Left lung (tissue), 4 donors: ENCODE measurements at regions not wholly inside any gene's neighbourhood (a gene's known extent, or its start where the extent isn't known, plus 50 kb on each side); places are given as distances from the start of the nearest gene placed in this dataset.

Experiments
- ATAC-seq: fragments of 200-7000 bp; cut with Tn5 transposase; one replicate; pipeline ENCODE4 v1.9.1; 2020; ENCODE audit warnings: moderate library complexity
- DNase-seq, 4 donors: peaks; one replicate each; pipeline ENCODE4 v3.0.0-alpha.2; 2013 to 2020
- H3K27ac ChIP-seq, 2 donors: fragments of 200-600 bp; sonication (generic) in 1 of 2; one replicate each; pipeline versions ENCODE4 v1.5.0 to v1.8.0; 2020 to 2021
- H3K27me3 ChIP-seq, 2 donors: fragments of 200-600 bp; sonication (generic) in 1 of 2; one replicate each; pipeline versions ENCODE4 v1.5.0 to v1.8.0; 2020 to 2021
- H3K36me3 ChIP-seq, 2 donors: fragments of 200-600 bp; sonication (generic) in 1 of 2; one replicate each; pipeline versions ENCODE4 v1.5.0 to v1.8.0; 2020 to 2021
- H3K4me1 ChIP-seq, 2 donors: fragments of 200-600 bp; one replicate each; pipeline ENCODE4 v1.8.0; 2021
- H3K4me3 ChIP-seq, 2 donors: fragments of 200-600 bp; sonication (generic) in 1 of 2; one replicate each; pipeline versions ENCODE4 v1.5.0 to v1.8.0; 2020 to 2021; ENCODE audit warnings: mild to moderate bottlenecking in 1 of 2
- H3K9me3 ChIP-seq, 2 donors: fragments of 200-600 bp; sonication (generic) in 1 of 2; one replicate each; pipeline versions ENCODE4 v1.5.0 to v1.8.0; 2020 to 2021
- CTCF ChIP-seq, 2 donors: fragments of 200-600 bp; sonication (generic) in 1 of 2; IDR thresholded peaks; one replicate each; pipeline versions ENCODE4 v1.5.0 to v1.8.0; 2021; ENCODE audit warnings: antibody characterized with exemption in 2 of 2
- intact Hi-C, 2 donors: fragments of 100-400 bp; cut with DNase I; formaldehyde crosslinking; loops; one replicate each; pipeline versions ENCODE4 v1.11.2 to v1.14.2; 2022
- donor health status: DM: no; HTN: yes; CAD: no.
- donor health status: DM: no; HTN: no; CAD: no.

DNA sequence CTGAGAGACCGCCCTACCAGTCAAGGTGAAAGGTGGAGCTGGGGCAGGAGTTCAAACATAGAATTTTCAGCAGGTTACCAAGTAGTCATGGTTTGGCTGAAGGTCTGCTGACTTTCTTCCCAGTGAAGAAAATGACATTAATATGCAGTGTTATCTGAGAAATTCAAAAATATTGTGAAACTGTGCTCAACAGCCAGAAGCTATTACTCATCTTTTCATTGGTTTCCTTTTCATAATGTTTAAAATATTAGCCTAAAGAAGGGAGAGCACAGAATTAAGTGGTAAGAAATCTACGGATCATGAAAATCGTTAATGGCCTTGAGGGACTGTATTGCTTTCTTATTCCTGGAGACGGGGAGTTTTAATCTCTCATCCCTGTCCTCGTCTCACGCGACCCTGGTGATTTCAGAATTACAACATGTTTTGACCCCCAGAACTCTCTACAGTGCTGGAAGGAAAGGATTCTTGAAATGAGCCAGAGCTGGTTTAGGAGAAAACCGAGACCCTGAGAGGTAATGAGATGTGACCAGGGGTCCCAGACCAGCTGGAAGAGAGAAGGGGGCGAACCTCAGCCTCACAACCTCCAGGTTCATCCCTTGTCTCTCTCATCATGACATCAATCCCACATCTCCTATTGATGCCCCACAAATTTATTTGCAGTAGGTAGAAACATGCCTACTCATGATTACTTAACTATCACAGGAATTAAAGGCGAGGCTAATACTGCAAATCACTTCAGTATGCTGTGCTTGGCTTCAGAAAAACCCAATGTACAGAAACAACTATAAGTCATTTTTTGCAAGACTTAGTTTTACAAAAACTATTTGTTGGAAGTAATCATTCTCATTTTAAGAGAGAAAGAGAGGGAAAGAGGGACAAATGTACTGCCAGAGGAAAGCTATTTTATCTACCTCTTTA, 209.5 kb downstream of the FNDC1 start:
- intact Hi-C loops: no loop called here
- Histone ChIP-seq H3K36me3 (no peaks in the 10 kb centered on the region), H3K27me3 (no peaks in the 10 kb centered on the region), H3K4me3 (no peak overlapping the region), H3K27ac (no peak overlapping the region), H3K9me3 (no peaks in the 10 kb centered on the region), H3K4me1 (peaks cover 0 to 2% of the 10 kb centered on the region in 2 donors)
- ATAC-seq (peak; percentile 12), DNase-seq (no peak)
- no peak for TF ChIP-seq CTCF (IDR thresholded peaks at IDR 0.05)

GRCh38 chr6:159376516-159377158, 207.4 kb downstream of the FNDC1 start:
- DNase-seq: peak in 3 of 4 donors; percentile 9 to 66 (median 23)

DNA sequence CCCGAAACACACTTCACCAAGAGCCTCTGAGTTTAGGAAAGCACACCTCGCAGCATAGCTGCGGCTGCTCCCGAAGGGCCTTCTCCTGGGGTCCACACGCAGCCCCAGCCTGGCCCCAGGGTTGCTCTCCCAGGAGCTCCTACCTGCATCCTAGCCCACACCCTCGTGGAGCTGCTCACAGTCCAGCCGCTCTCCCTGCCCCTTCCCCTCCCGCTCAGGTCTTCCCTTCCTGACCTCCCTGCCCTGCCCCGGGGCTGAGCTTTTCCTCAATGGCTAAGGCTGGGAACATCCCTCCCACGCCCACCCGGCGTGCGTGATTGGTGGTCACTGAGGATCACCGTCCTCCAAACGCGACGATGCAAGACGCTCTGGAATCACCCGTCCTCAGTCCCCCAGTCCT, 205.8 kb downstream of the FNDC1 start:
- intact Hi-C loops: no loop called here
- Histone ChIP-seq H3K4me3 (no peak overlapping the region), H3K9me3 (peaks cover 0 to 5% of the 10 kb centered on the region in 2 donors), H3K4me1 (peaks cover 0 to 2% of the 10 kb centered on the region in 2 donors), H3K36me3 (no peaks in the 10 kb centered on the region), H3K27ac (no peak overlapping the region), H3K27me3 (no peaks in the 10 kb centered on the region)
- TF ChIP-seq CTCF (IDR thresholded peaks at IDR 0.05): no peak
- DNase-seq: peak in 1 of 4 donors; percentile 73
- no peak for ATAC-seq

More at GRCh38 chr6:159376516-159377158, 207.4 kb downstream of the FNDC1 start:
- Histone ChIP-seq H3K27ac (peak overlapping the region in 1 of 2 donors; percentile 34), H3K9me3 (no peaks in the 10 kb centered on the region), H3K36me3 (no peaks in the 10 kb centered on the region), H3K4me1 (peaks cover 0 to 2% of the 10 kb centered on the region in 2 donors), H3K4me3 (no peak overlapping the region), H3K27me3 (no peaks in the 10 kb centered on the region)
- peak; percentile 43 for ATAC-seq
- no peak for TF ChIP-seq CTCF (IDR thresholded peaks at IDR 0.05)
- intact Hi-C loops: no loop called here

- H3K4me1 ChIP-seq: peaks cover 0 to 2% of the 10 kb centered on the region in 2 donors
- no peak for TF ChIP-seq CTCF (IDR thresholded peaks at IDR 0.05)
- no peak overlapping the region for H3K27ac ChIP-seq
- no peaks in the 10 kb centered on the region for H3K36me3 ChIP-seq
- no peaks in the 10 kb centered on the region for H3K27me3 ChIP-seq
- H3K9me3 ChIP-seq: peaks cover 0 to 19% of the 10 kb centered on the region in 2 donors
- no peak for DNase-seq
- no peak for ATAC-seq
- H3K4me3 ChIP-seq: no peak overlapping the region
- intact Hi-C loops: no loop called here
Observed at GRCh38 chr6:159373670-159374069, 204.5 kb downstream of the FNDC1 start.

- no peak for TF ChIP-seq CTCF (IDR thresholded peaks at IDR 0.05)
- Histone ChIP-seq H3K9me3 (peaks cover 0 to 19% of the 10 kb centered on the region in 2 donors), H3K36me3 (no peaks in the 10 kb centered on the region), H3K4me1 (peaks cover 0 to 2% of the 10 kb centered on the region in 2 donors), H3K27ac (no peak overlapping the region), H3K27me3 (no peaks in the 10 kb centered on the region), H3K4me3 (no peak overlapping the region)
- ATAC-seq (no peak), DNase-seq (no peak)
- intact Hi-C loops: no loop called here
Observed at GRCh38 chr6:159372333-159372732, 203.1 kb downstream of the FNDC1 start.
